Smooth muscle cell (in vitro differentiated cells): ENCODE measurements at regions not wholly inside any gene's neighbourhood (a gene's known extent, or its start where the extent isn't known, plus 50 kb on each side); places are given as distances from the start of the nearest gene placed in this dataset.

ENCODE experiments used
- DNase-seq: peaks from one replicate; lab custom pipeline; 2025; ENCODE audit not compliant: unreplicated experiment; lab: John Stamatoyannopoulos, UW
- H2AFZ ChIP-seq: fragments of 200-600 bp; sonication (generic); 2 replicates; pipeline ENCODE4 v1.6.0; 2016; ENCODE audit warnings: antibody characterized with exemption, low read depth, mild to moderate bottlenecking
- H3F3A ChIP-seq: fragments of 200-600 bp; sonication (generic); 2 replicates; pipeline ENCODE4 v1.6.0; 2017; ENCODE audit warnings: antibody characterized with exemption, low read depth
- H3K27ac ChIP-seq: fragments of 200-600 bp; sonication (generic); 2 replicates; pipeline ENCODE4 v1.5.1; 2016; ENCODE audit warnings: low read depth, mild to moderate bottlenecking
- H3K27me3 ChIP-seq: fragments of 200-600 bp; sonication (generic); 2 replicates; pipeline ENCODE4 v1.6.1; 2016; ENCODE audit warnings: low read depth, mild to moderate bottlenecking
- H3K36me3 ChIP-seq: fragments of 200-600 bp; sonication (generic); 2 replicates; pipeline ENCODE4 v1.5.1; 2016; ENCODE audit warnings: low read depth
- H3K4me1 ChIP-seq: fragments of 200-600 bp; sonication (generic); 2 replicates; pipeline ENCODE4 v1.5.1; 2016; ENCODE audit warnings: low read depth
- H3K4me2 ChIP-seq: fragments of 200-600 bp; sonication (generic); 2 replicates; pipeline ENCODE4 v1.6.0; 2016; ENCODE audit warnings: mild to moderate bottlenecking
- H3K4me3 ChIP-seq: fragments of 200-600 bp; sonication (generic); 2 replicates; pipeline ENCODE4 v1.5.1; 2016; ENCODE audit warnings: mild to moderate bottlenecking
- H3K79me2 ChIP-seq: fragments of 200-600 bp; sonication (generic); 2 replicates; pipeline ENCODE4 v1.6.0; 2016; ENCODE audit warnings: low read depth, mild to moderate bottlenecking
- H3K9ac ChIP-seq: fragments of 200-600 bp; sonication (generic); 2 replicates; pipeline ENCODE4 v1.6.0; 2016; ENCODE audit warnings: low read depth
- H3K9me3 ChIP-seq: fragments of 200-600 bp; sonication (generic); replicated peaks from 2 replicates; pipeline ENCODE4 v1.5.1; 2016; ENCODE audit warnings: low read depth
- H4K20me1 ChIP-seq: fragments of 200-600 bp; sonication (generic); 2 replicates; pipeline ENCODE4 v1.6.0; 2016; ENCODE audit warnings: low read depth
- WGBS: methylation state at CpG from one replicate; pipeline ENCODE4 v1.1.7; 2016; ENCODE audit warnings: low lambda C conversion rate; 5-methylcytosine and 5-hydroxymethylcytosine counted together
- TF ChIP-seq, protein P1 (sequence below): fragments of 200-600 bp; sonication (generic); IDR thresholded peaks from 2 replicates; pipeline ENCODE4 v1.5.1; 2017; ENCODE audit warnings: borderline replicate concordance, mild to moderate bottlenecking, antibody characterized with exemption; ENCODE audit not compliant: insufficient read depth, poor library complexity, severe bottlenecking

DNA sequence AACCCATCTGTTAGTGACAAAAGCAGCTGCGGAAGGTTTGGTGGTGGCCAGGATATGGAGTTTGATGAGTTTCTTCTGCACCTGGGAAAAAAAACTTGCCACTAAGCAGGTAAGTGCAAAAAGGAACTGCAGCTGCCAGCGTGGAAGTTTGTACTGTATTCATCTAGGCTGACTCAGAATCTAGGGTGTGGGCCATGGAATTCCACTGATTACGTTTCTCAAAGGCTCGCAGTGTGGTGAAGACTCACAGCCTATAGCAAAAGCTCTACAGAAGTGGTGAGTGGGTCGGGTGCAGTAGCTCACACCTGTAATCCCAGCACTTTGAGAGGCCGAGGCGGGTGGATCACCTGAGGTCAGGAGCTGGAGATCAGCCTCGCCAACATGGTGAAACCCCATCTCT lies 334.6 kb upstream of the GRM7 start:
- H3K36me3 ChIP-seq, result no peaks in the 10 kb centered on the region
- no peak overlapping the region for H2AFZ ChIP-seq
- no peaks in the 10 kb centered on the region for H3K9me3 ChIP-seq
- H3K4me2 ChIP-seq, result no peak overlapping the region
- 80% methylated on average over 8 of the region's 8 CpGs for WGBS
- H3K9ac ChIP-seq, result no peak overlapping the region
- no peaks in the 10 kb centered on the region for H4K20me1 ChIP-seq
- H3K27ac ChIP-seq, result no peak overlapping the region
- no peak for DNase-seq
- H3K4me3 ChIP-seq, result no peak overlapping the region
- H3F3A ChIP-seq, result no peaks in the 10 kb centered on the region
- no peaks in the 10 kb centered on the region for H3K79me2 ChIP-seq
- H3K4me1 ChIP-seq, result no peaks in the 10 kb centered on the region
- H3K27me3 ChIP-seq, result no peaks in the 10 kb centered on the region
- TF ChIP-seq, protein P1, sequence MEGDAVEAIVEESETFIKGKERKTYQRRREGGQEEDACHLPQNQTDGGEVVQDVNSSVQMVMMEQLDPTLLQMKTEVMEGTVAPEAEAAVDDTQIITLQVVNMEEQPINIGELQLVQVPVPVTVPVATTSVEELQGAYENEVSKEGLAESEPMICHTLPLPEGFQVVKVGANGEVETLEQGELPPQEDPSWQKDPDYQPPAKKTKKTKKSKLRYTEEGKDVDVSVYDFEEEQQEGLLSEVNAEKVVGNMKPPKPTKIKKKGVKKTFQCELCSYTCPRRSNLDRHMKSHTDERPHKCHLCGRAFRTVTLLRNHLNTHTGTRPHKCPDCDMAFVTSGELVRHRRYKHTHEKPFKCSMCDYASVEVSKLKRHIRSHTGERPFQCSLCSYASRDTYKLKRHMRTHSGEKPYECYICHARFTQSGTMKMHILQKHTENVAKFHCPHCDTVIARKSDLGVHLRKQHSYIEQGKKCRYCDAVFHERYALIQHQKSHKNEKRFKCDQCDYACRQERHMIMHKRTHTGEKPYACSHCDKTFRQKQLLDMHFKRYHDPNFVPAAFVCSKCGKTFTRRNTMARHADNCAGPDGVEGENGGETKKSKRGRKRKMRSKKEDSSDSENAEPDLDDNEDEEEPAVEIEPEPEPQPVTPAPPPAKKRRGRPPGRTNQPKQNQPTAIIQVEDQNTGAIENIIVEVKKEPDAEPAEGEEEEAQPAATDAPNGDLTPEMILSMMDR, result no peak

DNA sequence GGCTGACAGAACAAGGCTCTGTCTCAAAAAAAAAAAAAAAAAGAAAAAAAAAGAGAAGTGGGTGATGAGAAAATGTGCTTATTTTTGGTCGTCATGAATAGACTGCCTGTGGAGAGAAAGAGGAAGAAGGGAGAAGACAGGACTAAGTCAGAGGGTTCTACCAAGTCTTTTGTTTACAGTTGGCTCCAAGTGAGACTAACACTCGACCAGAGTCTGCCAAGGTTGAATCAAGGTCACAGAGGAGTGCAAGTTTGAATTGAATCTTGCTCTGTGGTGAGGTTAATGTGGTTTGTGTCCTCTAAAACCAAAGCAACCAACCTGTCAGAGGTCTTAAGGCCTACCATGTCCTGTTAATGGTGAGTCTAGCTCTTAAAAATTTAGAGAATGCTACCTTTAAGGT lies 334.1 kb upstream of the GRM7 start:
- no peaks in the 10 kb centered on the region for H3K36me3 ChIP-seq
- no peak overlapping the region for H3K4me3 ChIP-seq
- no peaks in the 10 kb centered on the region for H3K79me2 ChIP-seq
- no peaks in the 10 kb centered on the region for H3F3A ChIP-seq
- H3K4me1 ChIP-seq, result no peaks in the 10 kb centered on the region
- no peak for DNase-seq
- H3K27ac ChIP-seq, result no peak overlapping the region
- H3K4me2 ChIP-seq, result no peak overlapping the region
- no peak overlapping the region for H3K9ac ChIP-seq
- H4K20me1 ChIP-seq, result no peaks in the 10 kb centered on the region
- TF ChIP-seq, protein P1, result no peak
- H2AFZ ChIP-seq, result no peak overlapping the region
- no peaks in the 10 kb centered on the region for H3K9me3 ChIP-seq
- no peaks in the 10 kb centered on the region for H3K27me3 ChIP-seq
- WGBS, result 65% methylated on average over 2 of the region's 2 CpGs

DNA sequence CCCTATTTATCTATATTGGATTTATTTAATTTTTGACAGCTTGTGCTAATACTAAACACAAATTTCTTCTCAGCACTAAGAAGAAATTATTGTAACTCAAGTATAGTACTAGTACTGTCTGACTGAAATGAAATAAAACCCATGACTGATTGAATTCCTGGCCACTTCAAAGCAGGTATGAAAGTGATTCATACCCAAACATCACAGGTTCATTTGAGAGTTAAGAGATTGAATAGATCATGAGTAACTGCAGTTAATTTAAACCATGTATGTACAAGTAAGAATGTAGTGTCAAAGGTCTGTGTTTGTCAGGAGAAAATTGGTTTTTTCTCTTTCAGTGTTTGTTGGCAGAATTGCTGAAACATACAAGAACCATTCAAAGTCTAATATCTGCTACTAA lies 332.0 kb upstream of the GRM7 start:
- Histone ChIP-seq H4K20me1 (no peaks in the 10 kb centered on the region), H3K9me3 (no peaks in the 10 kb centered on the region), H3K27ac (peak overlapping the region; percentile 59), H3K4me3 (no peak overlapping the region), H3K9ac (peak overlapping the region; percentile 27), H3K4me2 (no peak overlapping the region), H3K36me3 (no peaks in the 10 kb centered on the region), H3K4me1 (no peaks in the 10 kb centered on the region), H3F3A (no peaks in the 10 kb centered on the region), H3K27me3 (no peaks in the 10 kb centered on the region), H2AFZ (no peak overlapping the region), H3K79me2 (no peaks in the 10 kb centered on the region)
- no peak for DNase-seq
- TF ChIP-seq, protein P1, result no peak

DNA sequence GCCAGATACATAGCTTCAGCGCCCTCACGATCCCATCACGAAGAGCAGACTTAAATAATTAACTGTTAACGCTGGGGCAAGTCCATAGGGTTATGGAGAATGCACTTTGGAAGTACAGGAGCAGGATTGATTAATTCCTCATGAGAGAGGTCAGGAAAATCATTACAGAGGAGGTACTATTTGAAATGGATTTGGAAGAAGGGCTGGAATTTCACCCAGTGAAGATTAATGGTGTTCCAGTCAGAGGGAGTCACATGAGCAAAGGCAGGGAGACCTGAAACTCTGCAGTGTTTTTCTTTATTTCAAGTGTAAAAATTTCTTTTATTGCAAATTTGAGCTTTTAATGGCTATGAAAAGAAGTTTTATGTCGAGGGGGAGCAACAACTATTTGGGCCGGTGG lies 329.8 kb upstream of the GRM7 start:
- 90% methylated on average over 6 of the region's 6 CpGs for WGBS
- no peaks in the 10 kb centered on the region for H3K27me3 ChIP-seq
- TF ChIP-seq, protein P1, result no peak
- no peaks in the 10 kb centered on the region for H3K79me2 ChIP-seq
- no peaks in the 10 kb centered on the region for H4K20me1 ChIP-seq
- H3K36me3 ChIP-seq, result no peaks in the 10 kb centered on the region
- no peak overlapping the region for H3K27ac ChIP-seq
- no peak for DNase-seq
- H3K4me3 ChIP-seq, result no peak overlapping the region
- no peak overlapping the region for H3K9ac ChIP-seq
- H3K9me3 ChIP-seq, result no peaks in the 10 kb centered on the region
- no peak overlapping the region for H2AFZ ChIP-seq
- no peaks in the 10 kb centered on the region for H3F3A ChIP-seq
- H3K4me2 ChIP-seq, result no peak overlapping the region
- no peaks in the 10 kb centered on the region for H3K4me1 ChIP-seq
